ENCODE measurements at regions not wholly inside any gene's neighbourhood (a gene's known extent, or its start where the extent isn't known, plus 50 kb on each side); places are given as distances from the start of the nearest gene placed in this dataset.

GRCh38 chr11:101362643-101363042 is 221.2 kb downstream of the TRPC6 start:
- no peaks in the 10 kb centered on the region for H3K9me3 ChIP-seq
- intact Hi-C loops (cut with DNase I; ENCODE audit: low total_unique reads) = no loop called here
- no peak overlapping the region for H3K27ac ChIP-seq
- H3K4me3 ChIP-seq = no peak overlapping the region
- H3K27me3 ChIP-seq = no peaks in the 10 kb centered on the region
- 64 to 76% methylated on average over 3 of the region's 3 CpGs for WGBS, 2 donors
- no peak for DNase-seq
- H3K36me3 ChIP-seq (ENCODE audit: low read depth, missing control alignments) = no peaks in the 10 kb centered on the region
- no peaks in the 10 kb centered on the region for H3K4me1 ChIP-seq
- TF ChIP-seq POLR2A (IDR thresholded peaks at IDR 0.05) (no peak), CTCF (IDR thresholded peaks at IDR 0.05) (no peak)

- intact Hi-C loops (cut with DNase I; ENCODE audit: low total_unique reads) = no loop called here
- Histone ChIP-seq H3K27me3 (no peaks in the 10 kb centered on the region), H3K4me3 (no peak overlapping the region), H3K9me3 (no peaks in the 10 kb centered on the region), H3K27ac (no peak overlapping the region), H3K4me1 (no peaks in the 10 kb centered on the region), H3K36me3 (ENCODE audit: low read depth, missing control alignments) (no peaks in the 10 kb centered on the region)
- WGBS, 2 donors = 77 to 91% methylated on average over 1 of the region's 1 CpG
- no peak for DNase-seq
- no peak for TF ChIP-seq CTCF (IDR thresholded peaks at IDR 0.05)
- no peak for TF ChIP-seq POLR2A (IDR thresholded peaks at IDR 0.05)
Observed at GRCh38 chr11:101357771-101358170, 226.0 kb downstream of the TRPC6 start.

GRCh38 chr11:101354801-101355200 is 225.2 kb upstream of the PGR start:
- no peaks in the 10 kb centered on the region for H3K36me3 ChIP-seq (ENCODE audit: low read depth, missing control alignments)
- H3K27ac ChIP-seq = no peak overlapping the region
- WGBS, 2 donors = 74 to 76% methylated on average over 4 of the region's 4 CpGs
- H3K4me3 ChIP-seq = no peak overlapping the region
- DNase-seq = no peak
- TF ChIP-seq POLR2A (IDR thresholded peaks at IDR 0.05) = no peak
- H3K4me1 ChIP-seq = no peaks in the 10 kb centered on the region
- H3K27me3 ChIP-seq = no peaks in the 10 kb centered on the region
- no peaks in the 10 kb centered on the region for H3K9me3 ChIP-seq
- intact Hi-C loops (cut with DNase I; ENCODE audit: low total_unique reads) = no loop called here

GRCh38 chr11:101348786-101349185 is 219.2 kb upstream of the PGR start:
- Histone ChIP-seq H3K4me1 (no peaks in the 10 kb centered on the region), H3K9me3 (no peaks in the 10 kb centered on the region), H3K36me3 (ENCODE audit: low read depth, missing control alignments) (no peaks in the 10 kb centered on the region), H3K27me3 (no peaks in the 10 kb centered on the region), H3K4me3 (no peak overlapping the region), H3K27ac (no peak overlapping the region)
- no peak for TF ChIP-seq CTCF (IDR thresholded peaks at IDR 0.05)
- TF ChIP-seq POLR2A (IDR thresholded peaks at IDR 0.05) = no peak
- no peak for DNase-seq
- 51 to 60% methylated on average over 3 of the region's 3 CpGs for WGBS, 2 donors
- intact Hi-C loops (cut with DNase I; ENCODE audit: low total_unique reads) = no loop called here

- no peak for DNase-seq
- Histone ChIP-seq H3K36me3 (ENCODE audit: low read depth, missing control alignments) (no peaks in the 10 kb centered on the region), H3K4me3 (no peak overlapping the region), H3K9me3 (no peaks in the 10 kb centered on the region), H3K4me1 (no peaks in the 10 kb centered on the region), H3K27me3 (no peaks in the 10 kb centered on the region), H3K27ac (no peak overlapping the region)
- TF ChIP-seq CTCF (IDR thresholded peaks at IDR 0.05) = no peak
- no peak for TF ChIP-seq POLR2A (IDR thresholded peaks at IDR 0.05)
- WGBS, 2 donors = 75% methylated on average over 4 of the region's 4 CpGs
- intact Hi-C loops (cut with DNase I; ENCODE audit: low total_unique reads) = no loop called here
Observed at GRCh38 chr11:101346591-101346990, 217.0 kb upstream of the PGR start.

Measured in testis (tissue), 2 donors.